Progenitor cell of endocrine pancreas (in vitro differentiated cells): ENCODE measurements at regions not wholly inside any gene's neighbourhood (a gene's known extent, or its start where the extent isn't known, plus 50 kb on each side); places are given as distances from the start of the nearest gene placed in this dataset.
"Not testable (repeated sequence)": the region's sequence is repeated elsewhere in the genome, so short reads cannot be mapped to it uniquely, and the experiment has no call there.

Experiments used
- DNase-seq: peaks from one replicate; pipeline ENCODE4 v3.0.0; 2021; ENCODE audit warnings: low spot score; ENCODE audit not compliant: unreplicated experiment
- H3K27ac Mint-ChIP-seq: 2 replicates; pipeline ENCODE4 v1.8.0; 2021; ENCODE audit warnings: mild to moderate bottlenecking, moderate library complexity, mixed read lengths
- H3K27me3 Mint-ChIP-seq: 2 replicates; pipeline ENCODE4 v1.8.0; 2021; ENCODE audit warnings: mixed read lengths
- H3K36me3 Mint-ChIP-seq: 2 replicates; pipeline ENCODE4 v1.8.0; 2022; ENCODE audit warnings: mixed read lengths; ENCODE audit not compliant: insufficient read depth
- H3K4me1 Mint-ChIP-seq: 2 replicates; pipeline ENCODE4 v1.8.0; 2021; ENCODE audit warnings: low read depth, mixed read lengths
- H3K4me3 Mint-ChIP-seq: 2 replicates; pipeline ENCODE4 v1.8.0; 2021; ENCODE audit warnings: low read depth, mild to moderate bottlenecking, moderate library complexity, mixed read lengths
- H3K9me3 Mint-ChIP-seq: 2 replicates; pipeline ENCODE4 v1.8.0; 2021; ENCODE audit warnings: low read depth, mixed read lengths
- TF ChIP-seq, protein P1 (sequence below): fragments of 200-600 bp; sonication (generic); IDR thresholded peaks from one replicate; pipeline ENCODE4 v1.5.0; 2021; ENCODE audit warnings: antibody characterized with exemption, mild to moderate bottlenecking; ENCODE audit not compliant: unreplicated experiment

DNA sequence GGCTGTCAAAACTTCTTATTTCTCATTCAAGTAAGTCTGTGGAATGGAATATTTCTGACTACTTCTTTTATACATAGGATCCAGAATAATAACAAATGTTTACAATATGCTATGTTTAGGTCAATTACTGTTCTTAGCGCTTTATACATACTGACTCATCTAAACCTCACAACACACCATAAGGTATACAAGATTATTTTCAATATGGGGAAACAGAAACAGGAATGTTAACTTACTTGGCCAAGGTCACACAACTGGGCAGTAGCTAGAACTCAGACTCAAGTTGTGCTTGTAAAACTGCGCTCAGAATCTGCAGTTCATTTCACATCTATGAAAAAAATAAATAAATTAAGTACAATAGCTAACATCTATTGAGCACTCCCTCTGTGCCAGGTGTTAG, 168.0 kb downstream of the GNAI1 start:
- Mint-ChIP-seq H3K27me3 (no peaks in the 10 kb centered on the region), H3K4me3 (no peak overlapping the region), H3K27ac (no peak overlapping the region), H3K36me3 (no peaks in the 10 kb centered on the region), H3K4me1 (peaks cover 10% of the 10 kb centered on the region), H3K9me3 (no peaks in the 10 kb centered on the region)
- DNase-seq: no peak
- TF ChIP-seq, protein P1, sequence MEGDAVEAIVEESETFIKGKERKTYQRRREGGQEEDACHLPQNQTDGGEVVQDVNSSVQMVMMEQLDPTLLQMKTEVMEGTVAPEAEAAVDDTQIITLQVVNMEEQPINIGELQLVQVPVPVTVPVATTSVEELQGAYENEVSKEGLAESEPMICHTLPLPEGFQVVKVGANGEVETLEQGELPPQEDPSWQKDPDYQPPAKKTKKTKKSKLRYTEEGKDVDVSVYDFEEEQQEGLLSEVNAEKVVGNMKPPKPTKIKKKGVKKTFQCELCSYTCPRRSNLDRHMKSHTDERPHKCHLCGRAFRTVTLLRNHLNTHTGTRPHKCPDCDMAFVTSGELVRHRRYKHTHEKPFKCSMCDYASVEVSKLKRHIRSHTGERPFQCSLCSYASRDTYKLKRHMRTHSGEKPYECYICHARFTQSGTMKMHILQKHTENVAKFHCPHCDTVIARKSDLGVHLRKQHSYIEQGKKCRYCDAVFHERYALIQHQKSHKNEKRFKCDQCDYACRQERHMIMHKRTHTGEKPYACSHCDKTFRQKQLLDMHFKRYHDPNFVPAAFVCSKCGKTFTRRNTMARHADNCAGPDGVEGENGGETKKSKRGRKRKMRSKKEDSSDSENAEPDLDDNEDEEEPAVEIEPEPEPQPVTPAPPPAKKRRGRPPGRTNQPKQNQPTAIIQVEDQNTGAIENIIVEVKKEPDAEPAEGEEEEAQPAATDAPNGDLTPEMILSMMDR: no peak

DNA sequence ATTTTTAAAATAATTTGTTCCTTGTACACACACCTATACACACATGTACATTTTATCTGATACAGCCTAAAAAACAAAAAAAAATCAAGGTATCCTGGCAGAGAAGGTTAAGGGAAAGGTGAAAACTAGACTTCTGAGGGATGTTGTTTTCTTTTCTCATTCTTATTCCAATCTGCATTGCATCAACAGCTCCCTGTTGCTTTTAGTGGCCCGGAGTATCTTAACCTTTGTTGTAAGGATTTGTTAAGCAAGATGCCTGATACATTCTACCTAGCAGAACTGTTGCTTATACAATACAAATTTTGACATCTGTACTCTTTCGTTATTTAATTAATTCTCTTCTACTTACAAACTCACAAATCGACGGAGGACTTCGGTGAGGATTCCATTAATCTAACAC, 167.4 kb downstream of the GNAI1 start:
- Mint-ChIP-seq H3K9me3 (no peaks in the 10 kb centered on the region), H3K36me3 (no peaks in the 10 kb centered on the region), H3K27ac (no peak overlapping the region), H3K4me3 (no peak overlapping the region), H3K4me1 (peaks cover 10% of the 10 kb centered on the region), H3K27me3 (no peaks in the 10 kb centered on the region)
- DNase-seq: no peak
- TF ChIP-seq, protein P1: no peak

DNA sequence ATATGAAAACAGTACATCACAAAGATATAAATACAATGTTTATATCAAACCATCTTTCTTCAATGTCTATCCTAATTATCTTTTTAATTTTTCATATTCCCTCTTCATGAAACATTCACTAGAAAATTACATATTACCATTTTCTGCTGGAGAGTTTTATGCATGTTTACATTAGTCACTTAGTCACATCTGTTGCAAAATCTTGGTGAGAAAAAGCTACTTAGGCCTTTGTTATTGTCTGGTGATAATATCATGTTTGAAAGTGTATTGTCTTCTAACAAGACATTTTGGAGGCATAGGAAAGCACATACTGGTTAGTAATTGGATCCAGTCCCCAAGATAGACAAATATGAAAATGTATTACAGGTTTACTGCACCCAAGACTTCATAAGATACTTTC, 163.6 kb downstream of the GNAI1 start:
- H3K36me3 Mint-ChIP-seq: peaks cover 2% of the 10 kb centered on the region
- H3K4me1 Mint-ChIP-seq: peaks cover 6% of the 10 kb centered on the region
- no peaks in the 10 kb centered on the region for H3K27me3 Mint-ChIP-seq
- TF ChIP-seq, protein P1: no peak
- H3K27ac Mint-ChIP-seq: no peak overlapping the region
- DNase-seq: no peak
- peaks cover 14% of the 10 kb centered on the region for H3K9me3 Mint-ChIP-seq
- no peak overlapping the region for H3K4me3 Mint-ChIP-seq

DNA sequence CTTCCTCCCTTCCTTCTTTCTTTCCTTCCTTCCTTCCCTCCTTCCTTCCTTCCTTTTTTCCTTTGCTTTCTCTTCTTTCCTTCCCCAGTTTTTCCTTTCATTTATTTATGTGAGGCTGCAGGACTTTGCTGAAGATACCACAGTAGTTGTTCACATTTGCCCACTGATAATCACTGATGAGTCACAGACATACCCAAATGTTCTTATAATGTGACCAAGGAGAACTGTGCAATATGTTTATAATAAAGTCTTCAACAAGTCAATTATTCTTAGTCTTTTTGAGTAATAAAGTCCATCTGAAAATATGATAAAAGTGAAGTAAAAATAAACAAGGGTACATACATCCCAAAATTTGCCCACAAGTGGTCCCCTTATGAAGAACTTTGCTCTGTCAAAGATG, 159.7 kb downstream of the GNAI1 start:
- H3K27me3 Mint-ChIP-seq: no peaks in the 10 kb centered on the region
- H3K27ac Mint-ChIP-seq: no peak overlapping the region
- H3K4me3 Mint-ChIP-seq: no peak overlapping the region
- H3K4me1 Mint-ChIP-seq: no peaks in the 10 kb centered on the region
- no peak for DNase-seq
- peaks cover 2% of the 10 kb centered on the region for H3K36me3 Mint-ChIP-seq
- peaks cover 34% of the 10 kb centered on the region for H3K9me3 Mint-ChIP-seq
- TF ChIP-seq, protein P1: no peak

DNA sequence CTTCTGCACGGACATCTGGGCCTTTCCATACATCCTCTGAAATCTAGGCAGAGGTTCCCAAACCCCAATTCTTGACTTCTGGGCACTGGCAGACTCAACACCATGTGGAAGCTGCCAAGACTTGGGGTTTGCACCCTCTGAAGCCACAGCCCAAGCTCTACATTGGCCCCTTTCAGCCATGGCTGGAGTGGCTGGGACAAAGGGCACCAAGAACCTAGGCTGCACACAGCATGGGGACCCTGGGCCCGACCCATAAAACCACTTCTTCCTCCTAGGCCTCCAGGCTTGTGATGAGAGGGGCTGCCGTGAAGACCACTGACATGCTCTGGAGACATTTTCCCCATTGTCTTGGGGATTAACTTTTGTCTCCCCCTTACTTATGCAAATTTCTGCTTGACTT, 158.0 kb downstream of the GNAI1 start:
- not testable (repeated sequence) for DNase-seq, H3K4me1 Mint-ChIP-seq, H3K27me3 Mint-ChIP-seq, H3K36me3 Mint-ChIP-seq, H3K4me3 Mint-ChIP-seq, H3K27ac Mint-ChIP-seq
- peaks cover 34% of the 10 kb centered on the region for H3K9me3 Mint-ChIP-seq

DNA sequence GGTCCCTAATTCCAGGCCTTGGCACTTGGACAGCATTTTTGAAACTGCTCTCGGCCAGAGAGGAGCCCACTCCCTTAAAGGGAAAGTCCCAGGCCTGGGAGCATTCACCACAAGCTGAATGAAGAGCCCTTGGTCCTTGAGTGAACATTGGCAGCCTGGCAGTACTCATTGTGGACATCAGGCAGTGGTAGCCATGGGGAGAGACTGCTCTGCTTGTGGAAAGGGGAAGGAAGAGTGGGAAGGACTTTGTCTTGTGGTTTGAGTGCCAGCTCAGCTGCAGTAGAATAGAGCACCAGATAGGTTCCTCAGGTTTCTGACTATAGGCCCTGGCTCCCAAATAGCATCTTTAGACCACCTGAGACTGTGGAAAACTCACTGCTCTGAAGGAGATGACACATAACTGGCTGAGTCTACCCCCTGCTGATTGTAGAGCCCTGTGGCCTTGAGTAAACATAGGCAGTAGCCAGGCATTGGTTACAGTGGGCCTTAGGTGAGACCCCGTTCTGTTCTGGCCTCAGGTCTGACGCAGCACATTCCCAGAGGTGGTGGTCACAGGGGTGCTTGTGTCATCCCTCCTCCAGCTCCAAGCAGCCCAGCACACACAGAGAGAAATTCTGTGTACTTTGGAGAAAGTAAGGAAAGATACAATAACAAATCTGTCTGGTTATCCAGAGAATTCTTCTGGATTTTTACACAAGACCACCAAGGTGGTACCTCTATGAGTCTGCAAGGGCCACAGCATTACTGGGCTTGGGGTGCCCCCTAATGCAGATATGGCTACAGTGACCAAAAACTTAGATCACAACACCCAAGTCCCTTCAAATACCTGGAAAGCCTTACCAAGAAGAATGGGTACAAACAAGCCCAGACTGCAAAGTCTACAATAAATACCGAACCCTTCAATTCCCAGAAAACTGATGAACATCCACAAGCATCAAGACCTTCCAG, 153.8 kb downstream of the GNAI1 start:
- peak overlapping the region; percentile 3 for H3K27ac Mint-ChIP-seq

More for the DNA sequence above, 153.8 kb downstream of the GNAI1 start:
- DNase-seq: no peak
- Mint-ChIP-seq H3K27me3 (no peaks in the 10 kb centered on the region), H3K4me3 (no peak overlapping the region), H3K4me1 (peaks cover 9% of the 10 kb centered on the region), H3K36me3 (no peaks in the 10 kb centered on the region), H3K9me3 (peaks cover 23% of the 10 kb centered on the region)
- TF ChIP-seq, protein P1: peak; percentile 35
